GM12878 (cell line): ENCODE measurements at regions not wholly inside any gene's neighbourhood (a gene's known extent, or its start where the extent isn't known, plus 50 kb on each side); places are given as distances from the start of the nearest gene placed in this dataset.
A peak's percentile ranks its signal among the peaks of the same experiment; 100 is the strongest.

ENCODE experiments used
- ATAC-seq: fragments of 200-7000 bp; cut with Tn5 transposase; 3 replicates; pipeline ENCODE4 v1.9.1; 2020; ENCODE audit warnings: mild to moderate bottlenecking, moderate library complexity
- BruUV-seq: library from RNA; stranded (reverse); fragments of 400-500 nt; replicated peaks from 2 replicates; lab custom pipeline; 2021; lab: Mats Ljungman, UMichigan
- CTCF ChIA-PET: fragments of 300-600 bp; sonication (Branson Sonifier 250); formaldehyde crosslinking; extraction: SDS; loops from one replicate; lab custom pipeline; 2021; ENCODE audit warnings: inconsistent platforms; lab: Yijun Ruan, JAX
- POLR2A ChIA-PET: fragments of 350-600 bp; formaldehyde crosslinking; extraction: SDS; loops from one replicate; lab custom pipeline; 2021; ENCODE audit warnings: inconsistent platforms; lab: Charles Lee
- RAD21 ChIA-PET: fragments of 300-600 bp; sonication (Branson Sonifier 250); formaldehyde crosslinking; loops from one replicate; lab custom pipeline; 2023; ENCODE audit warnings: antibody characterized with exemption; ENCODE audit not compliant: unreplicated experiment; lab: Charles Lee
- SMC1A ChIA-PET: fragments of 300-600 bp; sonication (Branson Sonifier 250); formaldehyde crosslinking; loops from one replicate; lab custom pipeline; 2023; ENCODE audit not compliant: unreplicated experiment, uncharacterized antibody; lab: Charles Lee
- DNase-seq: peaks from one replicate; pipeline ENCODE4 v3.0.0-alpha.2; 2011; ENCODE audit warnings: low read depth, low spot score
- FAIRE-seq: peaks from 3 replicates; lab custom pipeline; 2011; peaks lifted over from hg19 to GRCh38; lab: Jason Lieb, UNC
- H2AFZ ChIP-seq: 2 replicates; pipeline ENCODE4 v1.6.0; 2011; ENCODE audit warnings: low read depth, low read length, control low read depth; ENCODE audit not compliant: control insufficient read depth
- H3K27ac ChIP-seq: 2 replicates; pipeline ENCODE4 v1.5.1; 2011; ENCODE audit warnings: control low read depth; ENCODE audit not compliant: control insufficient read depth, insufficient read depth
- H3K27me3 ChIP-seq, 2 experiments: replicated peaks in 1 of 2; 2 replicates each; pipeline versions ENCODE4 v1.6.0 to v1.6.1; 2011; ENCODE audit warnings: low read length in 1 of 2; ENCODE audit not compliant: control insufficient read depth in 2 of 2, insufficient read depth in 2 of 2
- H3K36me3 ChIP-seq, 2 experiments: 2 replicates each; pipeline ENCODE4 v1.5.1; 2011; ENCODE audit warnings: low read length in 1 of 2; ENCODE audit not compliant: control insufficient read depth in 2 of 2, insufficient read depth in 2 of 2
- H3K4me1 ChIP-seq: 2 replicates; pipeline ENCODE4 v1.6.1; 2011; ENCODE audit warnings: mild to moderate bottlenecking, low read length, moderate library complexity, mixed read lengths; ENCODE audit not compliant: control insufficient read depth, insufficient read depth
- H3K4me2 ChIP-seq: 2 replicates; pipeline ENCODE4 v1.6.0; 2011; ENCODE audit warnings: control low read depth; ENCODE audit not compliant: control insufficient read depth, insufficient read depth
- H3K4me3 ChIP-seq: fragments of 200-600 bp; sonication (generic); 2 replicates; pipeline ENCODE4 v1.5.1; 2016
- H3K79me2 ChIP-seq: 2 replicates; pipeline ENCODE4 v1.6.0; 2011; ENCODE audit warnings: low read length; ENCODE audit not compliant: control insufficient read depth, insufficient read depth
- H3K9ac ChIP-seq: 2 replicates; pipeline ENCODE4 v1.8.0; 2011; ENCODE audit warnings: low read length, control low read depth, mixed read lengths; ENCODE audit not compliant: control insufficient read depth, insufficient read depth
- H3K9me3 ChIP-seq: replicated peaks from 3 replicates; pipeline ENCODE4 v1.5.1; 2011; ENCODE audit warnings: mild to moderate bottlenecking, low read length; ENCODE audit not compliant: control insufficient read depth, insufficient read depth
- H4K20me1 ChIP-seq: 2 replicates; pipeline ENCODE4 v1.6.0; 2011; ENCODE audit not compliant: control insufficient read depth, insufficient read depth
- ASH2L ChIP-seq: fragments of 300-600, 200-600 bp; sonication (generic); IDR thresholded peaks from 2 replicates; pipeline ENCODE4 v1.6.1; 2017; ENCODE audit warnings: low read depth, mild to moderate bottlenecking, borderline replicate concordance
- BHLHE40 ChIP-seq, 2 experiments: fragments of 450-650 bp in 1 of 2; IDR thresholded peaks; 2 replicates each; pipeline ENCODE4 v1.6.1; 2011 to 2017; ENCODE audit warnings: low read depth in 2 of 2, borderline replicate concordance in 1 of 2, improper control_type of control experiment in 1 of 2, low read length in 1 of 2, mild to moderate bottlenecking in 1 of 2
- CHD4 ChIP-seq: fragments of 200-600 bp; sonication (generic); IDR thresholded peaks from 2 replicates; pipeline ENCODE4 v1.6.1; 2016; ENCODE audit warnings: mild to moderate bottlenecking
- IKZF1 ChIP-seq: fragments of 450-650 bp; conservative IDR thresholded peaks from 2 replicates; pipeline ENCODE4 v1.6.1; 2017; ENCODE audit warnings: antibody characterized with exemption, mild to moderate bottlenecking
- MYB ChIP-seq: fragments of 150-350 bp; IDR thresholded peaks from 2 replicates; pipeline ENCODE4 v1.6.1; 2014; ENCODE audit warnings: mild to moderate bottlenecking, low read depth, low read length, borderline replicate concordance
- NR2F1 ChIP-seq: fragments of 450-650 bp; conservative IDR thresholded peaks from 2 replicates; pipeline ENCODE4 v1.6.1; 2017; ENCODE audit warnings: mild to moderate bottlenecking
- SRF ChIP-seq, 2 experiments: IDR thresholded peaks; 2 replicates each; pipeline ENCODE4 v1.6.1; 2011; ENCODE audit warnings: low read depth in 2 of 2, low read length in 2 of 2, mild to moderate bottlenecking in 1 of 2, moderate library complexity in 1 of 2
- ZBTB33 ChIP-seq: fragments of 450-650 bp; IDR thresholded peaks from 2 replicates; pipeline ENCODE4 v1.6.1; 2017; ENCODE audit warnings: mild to moderate bottlenecking
- WGBS: methylation state at CpG from one replicate; pipeline ENCODE4 v1.1.6; 2016; ENCODE audit warnings: low lambda C conversion rate; ENCODE audit not compliant: insufficient replicate concordance, insufficient coverage; ENCODE audit errors: missing lambda C conversion rate; 5-methylcytosine and 5-hydroxymethylcytosine counted together
- in situ Hi-C: fragments of 300-500 bp; cut with MboI; formaldehyde crosslinking; loops from 9 replicates; pipeline ENCODE4 v1.14.3; 2018; ENCODE audit warnings: mixed read lengths
- intact Hi-C: fragments of 100-400 bp; cut with micrococcal nuclease; formaldehyde crosslinking; loops from one replicate; pipeline ENCODE4 v1.14.2; 2022; ENCODE audit not compliant: unreplicated experiment

- 17% methylated on average over 15 of the region's 16 CpGs for WGBS
- CTCF ChIA-PET = no interaction called here
- Histone ChIP-seq H3K4me2 (no peak overlapping the region), H3K79me2 (no peaks in the 10 kb centered on the region), H3K4me1 (no peaks in the 10 kb centered on the region; the same call in 1 of the 2 replicates), H3K36me3 (no peaks in the 10 kb centered on the region), H2AFZ (no peak overlapping the region), H4K20me1 (no peaks in the 10 kb centered on the region), H3K4me3 (no peak overlapping the region), H3K27ac (no peak overlapping the region), H3K27me3 (no peaks in the 10 kb centered on the region), H3K9me3 (peaks cover 1% of the 10 kb centered on the region; the same call in 1 of the 3 replicates), H3K9ac (no peak overlapping the region)
- intact Hi-C loops = no loop called here
- no peak for FAIRE-seq
- RAD21 ChIA-PET = no interaction called here
- SMC1A ChIA-PET = no interaction called here
- TF ChIP-seq NR2F1 (0 out of 2 replicates have a peak, but pooled peaks have one; percentile 19), ZBTB33 (no peak), BHLHE40 (IDR thresholded peaks at IDR 0.05; ENCODE audit: borderline replicate concordance in 1 of 2, low read depth in 2 of 2, low read length in 1 of 2) (peak in 1 of 2 experiments; percentile 19; a peak in 1 of 4 replicates), MYB (no peak), SRF (IDR thresholded peaks at IDR 0.05; ENCODE audit: low read depth in 2 of 2, low read length in 2 of 2) (peak in 1 of 2 experiments; percentile 36; a peak in 1 of 4 replicates), ASH2L (no peak), CHD4 (no peak), IKZF1 (0 out of 2 replicates have a peak, but pooled peaks have one; percentile 39)
- ATAC-seq = peak; percentile 46
- in situ Hi-C loops = no loop called here
- no TSS peak for BruUV-seq
- DNase-seq = no peak
- POLR2A ChIA-PET = no interaction called here
These were observed 134.6 kb downstream of the OLFM1 start for GRCh38 chr9:135221951-135222631.
